Activated naive CD8-positive, alpha-beta T cell (primary cell): ENCODE measurements at regions not wholly inside any gene's neighbourhood (a gene's known extent, or its start where the extent isn't known, plus 50 kb on each side); places are given as distances from the start of the nearest gene placed in this dataset.

Experiments used
- H3K27ac Mint-ChIP-seq: one replicate; pipeline ENCODE4 v1.8.0; 2021; ENCODE audit warnings: mixed read lengths
- H3K27me3 Mint-ChIP-seq: one replicate; pipeline ENCODE4 v1.8.0; 2021; ENCODE audit warnings: mixed read lengths
- H3K36me3 Mint-ChIP-seq: one replicate; pipeline ENCODE4 v1.8.0; 2021; ENCODE audit warnings: mixed read lengths
- H3K4me1 Mint-ChIP-seq: one replicate; pipeline ENCODE4 v1.8.0; 2021; ENCODE audit warnings: low read depth, mixed read lengths
- H3K4me3 Mint-ChIP-seq: one replicate; pipeline ENCODE4 v1.8.0; 2021; ENCODE audit warnings: mild to moderate bottlenecking, mixed read lengths
- H3K9me3 Mint-ChIP-seq: one replicate; pipeline ENCODE4 v1.8.0; 2021; ENCODE audit warnings: low read depth, mixed read lengths

- H3K27ac Mint-ChIP-seq = no peak overlapping the region
- H3K9me3 Mint-ChIP-seq = no peaks in the 10 kb centered on the region
- no peak overlapping the region for H3K4me3 Mint-ChIP-seq
- H3K36me3 Mint-ChIP-seq = no peaks in the 10 kb centered on the region
- H3K27me3 Mint-ChIP-seq = peaks cover 4% of the 10 kb centered on the region
- no peaks in the 10 kb centered on the region for H3K4me1 Mint-ChIP-seq
Measured at GRCh38 chr16:73871088-73871733, 425.4 kb upstream of the PSMD7 start.

DNA sequence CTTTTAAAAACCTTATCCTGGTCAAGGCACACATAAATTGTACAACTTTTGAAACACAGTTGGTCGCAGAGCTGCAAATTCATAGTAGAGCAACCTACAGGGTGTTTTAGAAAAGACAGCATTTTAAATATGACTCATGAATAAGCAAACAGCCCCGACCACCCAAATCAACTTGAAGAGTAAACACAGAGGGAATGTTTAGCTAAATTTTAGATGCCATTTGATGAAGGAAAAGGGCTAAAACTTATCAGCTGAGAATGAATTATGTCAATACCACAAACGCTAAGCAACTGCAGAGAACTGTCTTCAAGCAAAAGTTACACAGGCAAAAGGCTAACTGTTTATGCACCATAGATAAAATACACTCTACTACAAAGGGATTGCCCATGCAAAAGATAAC lies 427.5 kb upstream of the PSMD7 start:
- H3K4me1 Mint-ChIP-seq = no peaks in the 10 kb centered on the region
- H3K9me3 Mint-ChIP-seq = no peaks in the 10 kb centered on the region
- H3K36me3 Mint-ChIP-seq = no peaks in the 10 kb centered on the region
- no peak overlapping the region for H3K27ac Mint-ChIP-seq
- no peak overlapping the region for H3K4me3 Mint-ChIP-seq
- peaks cover 4% of the 10 kb centered on the region for H3K27me3 Mint-ChIP-seq

DNA sequence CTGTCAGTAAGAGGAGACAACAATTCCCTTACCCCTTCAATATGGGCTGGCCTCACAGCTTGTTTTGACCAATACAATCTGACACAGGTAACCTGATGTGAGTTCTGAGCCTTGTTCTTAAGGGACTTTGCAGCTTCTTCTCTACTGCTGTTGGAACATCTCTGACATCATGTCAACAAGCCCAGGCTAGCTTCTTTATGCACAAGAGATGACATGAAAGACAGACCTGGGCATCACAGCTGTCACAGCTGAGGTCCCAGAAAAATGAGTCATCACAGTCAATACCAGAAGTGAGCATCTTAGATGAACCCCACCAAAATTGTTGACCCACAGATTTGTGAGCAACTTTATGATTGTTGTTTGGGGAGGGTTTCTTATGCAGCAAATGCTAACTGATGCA lies 431.7 kb upstream of the PSMD7 start:
- Mint-ChIP-seq H3K36me3 (no peaks in the 10 kb centered on the region), H3K27ac (no peak overlapping the region), H3K4me1 (no peaks in the 10 kb centered on the region), H3K27me3 (no peaks in the 10 kb centered on the region), H3K4me3 (no peak overlapping the region), H3K9me3 (no peaks in the 10 kb centered on the region)

GRCh38 chr16:73858326-73858725 lies 438.3 kb upstream of the PSMD7 start:
- no peaks in the 10 kb centered on the region for H3K4me1 Mint-ChIP-seq

GRCh38 chr16:73853968-73854367 lies 442.6 kb upstream of the PSMD7 start:
- Mint-ChIP-seq H3K36me3 (no peaks in the 10 kb centered on the region), H3K9me3 (peaks cover 3% of the 10 kb centered on the region), H3K27ac (no peak overlapping the region), H3K27me3 (no peaks in the 10 kb centered on the region), H3K4me3 (no peak overlapping the region), H3K4me1 (no peaks in the 10 kb centered on the region)

More at GRCh38 chr16:73858326-73858725, 438.3 kb upstream of the PSMD7 start:
- Mint-ChIP-seq H3K9me3 (peaks cover 2% of the 10 kb centered on the region), H3K27me3 (no peaks in the 10 kb centered on the region), H3K36me3 (no peaks in the 10 kb centered on the region), H3K27ac (no peak overlapping the region), H3K4me3 (no peak overlapping the region)

- Mint-ChIP-seq H3K27ac (no peak overlapping the region), H3K9me3 (peaks cover 3% of the 10 kb centered on the region), H3K36me3 (no peaks in the 10 kb centered on the region), H3K4me1 (no peaks in the 10 kb centered on the region), H3K4me3 (no peak overlapping the region), H3K27me3 (no peaks in the 10 kb centered on the region)
Measured at GRCh38 chr16:73852561-73852960, 444.1 kb upstream of the PSMD7 start.

DNA sequence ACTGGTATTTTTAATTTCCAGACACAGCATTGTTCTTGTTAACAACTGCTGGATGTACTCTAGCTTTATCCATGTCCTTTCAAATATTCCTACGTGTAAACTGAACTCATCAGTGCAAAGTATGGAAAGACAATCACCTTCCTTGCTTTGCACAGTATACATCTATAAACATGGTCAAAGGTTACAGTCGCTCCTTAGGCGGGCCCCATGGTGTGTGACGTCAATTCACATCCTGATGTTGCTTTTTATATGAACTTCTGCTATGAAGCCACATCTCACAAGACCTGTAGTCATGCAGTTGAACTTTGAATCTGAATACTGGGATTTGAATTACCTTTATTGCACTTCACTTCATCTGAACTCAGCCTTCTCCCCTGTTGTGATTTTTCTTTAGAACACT lies 447.6 kb upstream of the PSMD7 start:
- Mint-ChIP-seq H3K36me3 (no peaks in the 10 kb centered on the region), H3K27me3 (no peaks in the 10 kb centered on the region), H3K4me1 (no peaks in the 10 kb centered on the region), H3K4me3 (no peak overlapping the region), H3K27ac (no peak overlapping the region), H3K9me3 (peaks cover 3% of the 10 kb centered on the region)

DNA sequence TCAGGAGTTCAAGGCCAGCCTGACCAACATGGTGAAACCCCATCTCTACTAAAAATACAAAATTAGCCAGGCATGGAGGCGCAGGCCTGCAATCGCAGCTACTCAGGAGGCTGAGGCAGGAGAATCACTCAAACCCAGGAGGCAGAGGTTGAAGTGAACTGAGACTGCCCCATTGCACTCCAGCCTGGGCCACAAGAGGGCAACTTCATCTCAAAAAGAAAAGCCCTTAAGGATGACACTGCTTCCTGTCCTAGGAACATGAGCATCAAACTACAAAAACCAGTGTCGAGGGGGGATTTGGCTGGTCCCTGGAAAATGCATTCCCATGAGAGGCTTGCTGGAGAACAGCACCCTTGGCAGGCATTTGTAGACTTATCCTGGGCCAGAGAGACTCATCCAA lies 449.5 kb upstream of the PSMD7 start:
- no peaks in the 10 kb centered on the region for H3K4me1 Mint-ChIP-seq
- H3K4me3 Mint-ChIP-seq = no peak overlapping the region
- H3K36me3 Mint-ChIP-seq = no peaks in the 10 kb centered on the region
- H3K27ac Mint-ChIP-seq = no peak overlapping the region
- no peaks in the 10 kb centered on the region for H3K9me3 Mint-ChIP-seq
- no peaks in the 10 kb centered on the region for H3K27me3 Mint-ChIP-seq

- H3K4me3 Mint-ChIP-seq = no peak overlapping the region
- no peaks in the 10 kb centered on the region for H3K27me3 Mint-ChIP-seq
- no peak overlapping the region for H3K27ac Mint-ChIP-seq
- no peaks in the 10 kb centered on the region for H3K9me3 Mint-ChIP-seq
- H3K36me3 Mint-ChIP-seq = no peaks in the 10 kb centered on the region
- no peaks in the 10 kb centered on the region for H3K4me1 Mint-ChIP-seq
Measured at GRCh38 chr16:73846356-73846755, 450.3 kb upstream of the PSMD7 start.

GRCh38 chr16:73846007-73846330 lies 450.6 kb upstream of the PSMD7 start:
- no peaks in the 10 kb centered on the region for H3K36me3 Mint-ChIP-seq
- no peaks in the 10 kb centered on the region for H3K27me3 Mint-ChIP-seq
- H3K4me3 Mint-ChIP-seq = no peak overlapping the region
- H3K9me3 Mint-ChIP-seq = no peaks in the 10 kb centered on the region
- no peak overlapping the region for H3K27ac Mint-ChIP-seq
- no peaks in the 10 kb centered on the region for H3K4me1 Mint-ChIP-seq

- Mint-ChIP-seq H3K27ac (no peak overlapping the region), H3K36me3 (no peaks in the 10 kb centered on the region), H3K4me3 (no peak overlapping the region)
Measured at GRCh38 chr16:73845238-73846006, 451.2 kb upstream of the PSMD7 start.

DNA sequence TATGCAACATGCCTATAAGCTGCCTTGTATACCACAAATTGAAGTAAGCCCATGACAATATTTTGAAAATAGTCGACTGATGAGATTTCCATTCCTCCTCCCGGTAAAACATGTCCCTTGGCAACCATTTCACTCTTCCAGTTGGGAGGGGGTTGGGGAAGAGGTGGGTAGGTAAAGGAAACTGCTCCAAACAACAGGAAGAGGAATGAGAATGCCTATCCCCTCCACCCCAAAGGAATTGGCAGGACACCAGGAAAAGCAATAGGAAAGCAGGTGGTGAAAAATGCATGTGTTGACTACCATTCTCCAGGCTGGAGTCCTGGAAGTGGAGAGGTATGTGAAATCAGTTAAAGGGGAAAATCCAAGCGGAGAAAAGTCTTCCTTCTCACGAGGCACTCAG lies 455.9 kb upstream of the PSMD7 start:
- H3K4me3 Mint-ChIP-seq = no peak overlapping the region
- no peak overlapping the region for H3K27ac Mint-ChIP-seq
- H3K36me3 Mint-ChIP-seq = no peaks in the 10 kb centered on the region
- no peaks in the 10 kb centered on the region for H3K4me1 Mint-ChIP-seq
- peaks cover 6% of the 10 kb centered on the region for H3K9me3 Mint-ChIP-seq
- no peaks in the 10 kb centered on the region for H3K27me3 Mint-ChIP-seq

More at GRCh38 chr16:73845238-73846006, 451.2 kb upstream of the PSMD7 start:
- Mint-ChIP-seq H3K9me3 (no peaks in the 10 kb centered on the region), H3K27me3 (no peaks in the 10 kb centered on the region), H3K4me1 (no peaks in the 10 kb centered on the region)

DNA sequence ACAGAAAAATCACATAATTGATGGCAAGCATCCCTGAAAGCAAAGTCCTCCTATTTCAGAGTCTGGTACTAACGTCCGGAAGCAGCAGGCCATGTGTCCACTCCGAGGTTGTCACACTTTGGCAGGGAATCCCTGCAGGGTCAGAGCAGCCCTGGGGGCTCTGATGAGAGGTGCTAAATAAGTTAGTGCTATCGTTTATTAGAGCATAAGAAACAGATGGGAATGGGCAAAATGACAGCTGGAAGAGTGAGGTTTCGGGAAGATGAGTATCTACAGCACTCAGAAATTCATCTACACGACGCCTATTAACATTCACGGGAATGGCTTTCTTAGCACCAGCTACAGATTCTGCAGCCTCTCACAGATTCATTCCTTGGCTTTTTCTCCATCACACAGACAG lies 465.4 kb upstream of the PSMD7 start:
- H3K27me3 Mint-ChIP-seq = peaks cover 5% of the 10 kb centered on the region
- no peaks in the 10 kb centered on the region for H3K9me3 Mint-ChIP-seq
- no peak overlapping the region for H3K4me3 Mint-ChIP-seq
- no peak overlapping the region for H3K27ac Mint-ChIP-seq
- H3K36me3 Mint-ChIP-seq = no peaks in the 10 kb centered on the region
- no peaks in the 10 kb centered on the region for H3K4me1 Mint-ChIP-seq

DNA sequence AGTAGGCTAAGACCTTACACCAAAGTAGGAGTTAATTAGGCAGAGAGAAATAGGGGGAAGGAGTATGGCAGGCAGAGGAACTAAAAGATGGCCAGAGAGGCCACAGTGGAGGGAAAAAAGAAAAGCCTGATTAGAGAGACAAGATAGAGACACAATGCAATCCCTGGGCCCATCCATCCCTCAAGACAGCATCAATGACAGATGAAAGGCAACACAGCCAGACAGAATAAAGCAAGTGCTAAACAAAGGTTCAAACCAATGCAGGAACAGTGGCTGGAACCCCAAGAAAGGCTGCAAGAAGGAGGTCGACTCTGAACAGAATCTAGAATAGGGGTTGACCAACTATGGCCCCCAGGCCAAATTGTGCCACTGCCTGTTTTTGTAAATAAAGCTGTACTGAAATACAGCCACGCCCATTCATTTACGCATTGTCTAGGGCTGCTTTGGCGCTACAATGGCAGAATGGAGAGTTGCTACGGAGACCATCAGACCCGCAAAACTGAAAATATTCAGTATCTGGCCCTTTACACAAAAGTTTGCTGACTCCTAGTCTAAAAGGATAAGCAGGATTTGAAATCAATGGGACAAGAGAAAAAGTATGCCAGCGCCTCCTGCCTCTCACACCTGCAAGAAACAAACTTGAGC lies 473.3 kb upstream of the PSMD7 start:
- Mint-ChIP-seq H3K27me3 (no peaks in the 10 kb centered on the region), H3K4me3 (no peak overlapping the region), H3K9me3 (no peaks in the 10 kb centered on the region), H3K36me3 (no peaks in the 10 kb centered on the region), H3K4me1 (no peaks in the 10 kb centered on the region), H3K27ac (no peak overlapping the region)

- H3K4me1 Mint-ChIP-seq = no peaks in the 10 kb centered on the region
Measured at GRCh38 chr16:73817526-73818324, 478.9 kb upstream of the PSMD7 start.

More at GRCh38 chr16:73817526-73818324, 478.9 kb upstream of the PSMD7 start:
- Mint-ChIP-seq H3K27me3 (peaks cover 2% of the 10 kb centered on the region), H3K9me3 (no peaks in the 10 kb centered on the region), H3K27ac (no peak overlapping the region), H3K36me3 (no peaks in the 10 kb centered on the region), H3K4me3 (no peak overlapping the region)
